ENCODE measurements at regions not wholly inside any gene's neighbourhood (a gene's known extent, or its start where the extent isn't known, plus 50 kb on each side); places are given as distances from the start of the nearest gene placed in this dataset.

DNA sequence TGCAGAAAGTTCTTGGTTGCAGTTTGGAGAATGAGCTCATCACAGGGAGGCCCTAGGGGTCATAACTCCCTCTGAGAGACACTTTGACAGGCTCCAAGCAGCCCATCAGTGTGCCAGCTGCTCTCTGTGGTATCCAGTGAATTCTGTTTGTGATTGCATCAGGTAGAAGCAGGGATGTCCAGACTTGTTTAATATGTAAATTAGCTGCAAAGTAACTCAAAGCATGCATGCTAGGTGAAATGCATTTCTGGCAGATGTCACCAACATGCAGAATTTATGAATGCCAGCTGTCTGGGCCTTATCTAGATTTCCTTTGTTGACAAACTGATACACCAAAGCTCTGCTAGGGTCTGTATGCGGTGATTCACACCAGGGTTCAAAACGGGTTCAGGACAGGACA lies 123.6 kb upstream of the MTNR1B start:
- H3K36me3 Mint-ChIP-seq (ENCODE audit: insufficient read depth in 2 of 2), result no peaks in the 10 kb centered on the region
- no peaks in the 10 kb centered on the region for H3K9me3 Mint-ChIP-seq
- no peak for DNase-seq
- H3K27ac Mint-ChIP-seq, result no peak overlapping the region
- no peak for ATAC-seq (replicated peaks in 1 of 2)
- H3K4me3 Mint-ChIP-seq, result no peak overlapping the region
- H3K4me1 Mint-ChIP-seq (ENCODE audit: low read depth), result no peaks in the 10 kb centered on the region
- no peaks in the 10 kb centered on the region for H3K27me3 Mint-ChIP-seq (ENCODE audit: low read depth)

DNA sequence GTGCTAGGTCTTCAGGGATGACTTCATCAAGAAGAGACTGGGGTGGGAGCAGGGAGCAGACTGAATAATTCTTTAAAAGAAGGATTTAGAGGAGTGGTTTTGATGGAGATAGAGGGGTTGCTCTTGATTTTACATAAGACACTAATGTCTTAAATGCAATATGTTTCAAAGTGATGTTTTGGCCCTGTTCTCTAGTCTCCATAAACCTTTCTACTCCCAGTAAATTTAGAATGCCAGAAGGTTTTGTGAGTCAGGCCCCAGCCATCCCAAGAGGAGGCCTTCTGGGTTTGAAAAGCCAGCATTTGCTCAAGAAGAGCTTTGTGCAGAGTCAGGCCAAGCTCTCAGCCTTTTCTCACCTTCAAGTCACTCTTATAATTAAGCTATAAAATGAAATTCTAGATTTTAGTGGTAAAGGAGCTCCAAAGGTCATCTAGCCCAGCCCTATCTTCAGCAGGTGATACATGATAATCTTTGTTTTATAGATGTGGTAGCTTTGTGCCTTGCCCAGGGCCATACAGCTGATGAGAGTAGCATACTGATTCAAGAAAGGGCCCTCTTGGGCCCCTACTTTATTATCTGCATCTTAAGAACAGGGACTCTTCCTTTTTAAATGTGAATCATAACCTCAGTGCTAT lies 122.8 kb upstream of the MTNR1B start:
- Mint-ChIP-seq H3K4me3 (no peak overlapping the region), H3K27ac (no peak overlapping the region), H3K4me1 (ENCODE audit: low read depth) (no peaks in the 10 kb centered on the region), H3K27me3 (ENCODE audit: low read depth) (no peaks in the 10 kb centered on the region), H3K36me3 (ENCODE audit: insufficient read depth in 2 of 2) (no peaks in the 10 kb centered on the region), H3K9me3 (no peaks in the 10 kb centered on the region)
- no peak for DNase-seq
- ATAC-seq (replicated peaks in 1 of 2), result no peak

DNA sequence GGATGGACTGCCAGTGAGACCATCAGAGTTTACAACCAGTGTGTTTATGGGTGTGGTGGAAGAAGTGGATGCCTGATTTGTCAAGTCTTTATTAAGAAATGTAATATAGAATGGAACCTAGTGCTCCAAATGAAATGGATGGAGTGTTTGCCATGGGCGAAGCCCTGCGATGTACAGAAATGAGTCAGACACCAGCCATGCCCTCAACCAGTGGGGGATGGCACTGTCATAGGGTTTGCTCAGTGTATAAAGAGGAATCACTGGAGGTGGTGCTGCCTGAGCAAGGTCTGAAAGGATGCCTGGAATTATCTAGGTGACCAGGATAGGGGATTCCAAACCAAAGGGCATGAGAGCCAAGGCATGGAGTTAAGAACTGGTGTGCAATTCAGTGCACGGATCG lies 120.9 kb upstream of the MTNR1B start:
- no peak overlapping the region for H3K4me3 Mint-ChIP-seq
- ATAC-seq (replicated peaks in 1 of 2) (no peak), DNase-seq (no peak)
- H3K9me3 Mint-ChIP-seq, result no peaks in the 10 kb centered on the region
- no peaks in the 10 kb centered on the region for H3K36me3 Mint-ChIP-seq (ENCODE audit: insufficient read depth in 2 of 2)
- no peaks in the 10 kb centered on the region for H3K4me1 Mint-ChIP-seq (ENCODE audit: low read depth)
- no peak overlapping the region for H3K27ac Mint-ChIP-seq
- no peaks in the 10 kb centered on the region for H3K27me3 Mint-ChIP-seq (ENCODE audit: low read depth)

DNA sequence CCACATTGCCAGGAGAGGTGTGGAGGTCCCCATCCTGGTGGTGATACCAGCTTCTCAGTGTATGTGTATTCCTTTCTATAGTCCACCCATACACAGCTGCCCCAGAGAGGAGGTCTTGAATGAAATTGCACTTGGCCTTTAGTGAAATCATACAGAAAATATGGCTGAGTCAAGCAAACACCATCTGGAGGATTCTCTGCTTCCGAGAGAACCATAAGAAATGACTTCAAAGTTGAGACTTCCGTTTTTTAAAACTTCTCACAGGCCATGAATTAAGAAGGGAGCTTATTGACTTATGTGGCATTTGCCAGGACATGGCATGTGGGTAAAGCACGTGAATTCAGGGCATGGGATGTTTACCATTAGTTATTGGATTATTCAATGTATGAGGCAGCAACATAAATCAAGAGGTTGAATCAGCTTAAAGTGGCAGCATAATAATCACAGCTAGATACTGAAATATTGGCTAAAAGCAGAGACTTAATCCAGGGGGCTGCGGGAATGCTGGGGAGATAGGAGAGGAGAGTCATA lies 119.1 kb upstream of the MTNR1B start:
- no peaks in the 10 kb centered on the region for H3K9me3 Mint-ChIP-seq
- no peaks in the 10 kb centered on the region for H3K36me3 Mint-ChIP-seq (ENCODE audit: insufficient read depth in 2 of 2)
- no peak for DNase-seq
- no peak for ATAC-seq (replicated peaks in 1 of 2)
- no peaks in the 10 kb centered on the region for H3K27me3 Mint-ChIP-seq (ENCODE audit: low read depth)
- no peaks in the 10 kb centered on the region for H3K4me1 Mint-ChIP-seq (ENCODE audit: low read depth)
- no peak overlapping the region for H3K27ac Mint-ChIP-seq
- H3K4me3 Mint-ChIP-seq, result no peak overlapping the region

DNA sequence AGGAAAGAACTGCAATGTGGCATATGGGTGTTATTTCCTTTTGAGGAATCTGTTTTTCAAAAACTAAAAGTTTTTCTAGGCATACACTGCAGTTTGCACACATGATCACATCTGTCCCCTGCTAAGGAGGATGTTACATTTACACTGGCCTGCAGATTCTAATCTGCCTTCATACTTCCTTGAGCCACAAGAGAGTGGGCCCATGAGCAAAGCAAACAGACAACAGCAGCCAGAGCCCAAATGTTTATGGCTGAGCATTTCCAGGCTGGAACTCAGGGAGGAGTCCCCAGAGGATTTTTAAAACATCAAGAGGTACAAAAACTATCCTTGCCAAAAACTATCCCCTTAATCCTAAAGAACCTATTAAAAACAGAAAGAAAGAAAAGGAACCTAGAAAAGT lies 117.2 kb upstream of the MTNR1B start:
- DNase-seq (no peak), ATAC-seq (replicated peaks in 1 of 2) (no peak)
- Mint-ChIP-seq H3K9me3 (no peaks in the 10 kb centered on the region), H3K4me3 (no peak overlapping the region), H3K36me3 (ENCODE audit: insufficient read depth in 2 of 2) (no peaks in the 10 kb centered on the region), H3K27ac (no peak overlapping the region), H3K27me3 (ENCODE audit: low read depth) (no peaks in the 10 kb centered on the region), H3K4me1 (ENCODE audit: low read depth) (no peaks in the 10 kb centered on the region)

DNA sequence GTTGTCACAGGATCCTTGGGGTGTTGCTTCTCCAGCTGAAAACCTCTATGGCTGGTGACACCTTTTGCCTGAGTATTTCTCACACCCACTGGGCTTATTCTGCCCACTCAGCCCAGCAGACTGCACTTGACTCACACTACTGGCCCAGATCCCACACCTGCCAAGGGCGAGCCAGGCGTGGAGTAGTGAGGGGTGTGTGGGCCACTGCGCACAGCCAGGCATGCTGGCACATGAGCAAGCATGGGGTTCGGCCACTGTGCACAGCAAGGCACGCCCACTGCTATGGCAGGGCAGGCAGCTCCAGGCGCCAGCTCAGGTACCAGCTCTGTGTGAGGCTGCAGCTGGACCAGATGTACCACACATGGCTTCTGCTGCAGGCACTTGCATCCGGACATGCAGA lies 116.5 kb upstream of the MTNR1B start:
- no peaks in the 10 kb centered on the region for H3K4me1 Mint-ChIP-seq (ENCODE audit: low read depth)
- no peak overlapping the region for H3K4me3 Mint-ChIP-seq
- H3K27me3 Mint-ChIP-seq (ENCODE audit: low read depth), result no peaks in the 10 kb centered on the region
- DNase-seq, result no peak
- no peaks in the 10 kb centered on the region for H3K36me3 Mint-ChIP-seq (ENCODE audit: insufficient read depth in 2 of 2)
- H3K27ac Mint-ChIP-seq, result no peak overlapping the region
- ATAC-seq (replicated peaks in 1 of 2), result no peak
- no peaks in the 10 kb centered on the region for H3K9me3 Mint-ChIP-seq

DNA sequence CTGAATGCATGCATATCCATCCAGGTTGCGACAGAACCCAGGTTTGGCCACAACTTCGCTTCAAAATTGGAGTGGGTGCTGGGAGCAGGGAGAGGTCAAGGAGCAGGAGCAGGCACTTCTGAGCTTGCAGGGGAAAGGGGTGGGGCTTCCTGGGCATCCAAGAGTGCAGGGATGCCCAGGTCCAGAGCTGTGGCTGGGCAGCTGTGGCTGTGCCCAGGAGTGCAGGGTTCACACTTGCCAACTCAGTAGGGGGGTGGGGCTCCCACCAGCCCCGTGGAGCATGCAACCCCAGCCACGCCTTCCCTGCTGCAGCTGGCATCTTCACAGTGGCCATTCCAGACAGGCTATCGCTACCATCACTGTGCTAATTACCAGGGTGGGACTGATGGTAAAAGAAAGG lies 115.3 kb upstream of the MTNR1B start:
- ATAC-seq (replicated peaks in 1 of 2) (no peak), DNase-seq (no peak)
- Mint-ChIP-seq H3K27ac (no peak overlapping the region), H3K9me3 (no peaks in the 10 kb centered on the region), H3K36me3 (ENCODE audit: insufficient read depth in 2 of 2) (no peaks in the 10 kb centered on the region), H3K4me1 (ENCODE audit: low read depth) (no peaks in the 10 kb centered on the region), H3K4me3 (no peak overlapping the region), H3K27me3 (ENCODE audit: low read depth) (no peaks in the 10 kb centered on the region)

DNA sequence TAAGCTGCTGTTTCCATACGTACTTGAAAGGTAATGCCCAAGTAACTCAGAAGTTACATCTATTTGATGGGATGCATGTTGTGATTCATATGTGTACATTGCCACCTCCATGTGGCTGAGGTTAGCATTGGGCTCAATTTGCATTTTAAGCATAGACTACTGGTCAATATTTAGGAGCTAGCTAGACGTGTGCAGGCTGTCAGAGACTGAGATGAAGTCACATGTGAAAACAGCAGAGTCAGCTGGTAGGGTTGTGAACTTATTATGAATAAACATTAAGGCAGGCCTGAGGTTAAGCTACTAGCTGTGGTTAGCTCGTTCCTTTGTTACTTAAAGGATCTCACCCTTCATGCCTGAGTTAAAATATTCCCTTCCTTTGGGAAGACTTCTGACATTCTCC lies 114.5 kb upstream of the MTNR1B start:
- H3K27me3 Mint-ChIP-seq (ENCODE audit: low read depth), result no peaks in the 10 kb centered on the region
- no peaks in the 10 kb centered on the region for H3K36me3 Mint-ChIP-seq (ENCODE audit: insufficient read depth in 2 of 2)
- no peaks in the 10 kb centered on the region for H3K4me1 Mint-ChIP-seq (ENCODE audit: low read depth)
- no peak overlapping the region for H3K27ac Mint-ChIP-seq
- no peak overlapping the region for H3K4me3 Mint-ChIP-seq
- no peaks in the 10 kb centered on the region for H3K9me3 Mint-ChIP-seq
- DNase-seq, result no peak
- ATAC-seq (replicated peaks in 1 of 2), result no peak

DNA sequence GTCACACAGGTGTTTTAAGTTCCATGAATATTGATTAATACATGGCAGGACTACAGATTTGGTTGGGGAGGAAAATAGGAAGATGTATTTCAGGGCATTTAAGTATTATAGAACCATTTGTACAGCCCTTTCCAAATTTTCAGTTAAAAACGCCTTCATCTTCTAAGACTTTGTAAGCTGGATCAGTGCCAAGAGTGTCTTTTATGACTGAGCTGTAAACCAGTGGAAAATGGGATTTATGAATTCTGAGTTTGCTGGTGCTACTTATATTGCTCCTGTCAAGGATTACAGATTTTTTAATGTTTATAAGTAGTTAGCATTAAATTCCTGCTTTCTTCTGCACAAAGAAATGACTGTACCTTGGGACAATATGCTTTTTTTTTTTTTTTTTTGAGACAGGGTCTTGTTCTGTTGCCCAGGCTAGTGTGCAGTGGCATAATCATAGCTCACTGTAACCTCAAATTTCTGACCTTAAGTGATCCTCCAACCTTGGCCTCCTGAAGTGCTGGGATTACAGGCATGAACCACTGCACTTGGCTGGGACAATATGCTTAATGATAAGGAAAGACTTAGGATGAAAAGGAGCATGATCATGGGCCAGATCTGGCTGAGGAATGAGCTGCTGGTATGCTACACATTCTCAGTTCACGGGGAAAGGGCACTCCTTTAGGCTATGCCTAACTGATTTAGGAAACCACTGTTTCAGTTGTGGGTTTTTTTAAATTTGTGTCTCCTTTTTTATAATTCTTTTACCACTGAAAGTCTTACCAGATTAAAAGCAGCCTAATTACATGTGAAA lies 113.6 kb upstream of the MTNR1B start:
- Mint-ChIP-seq H3K9me3 (no peaks in the 10 kb centered on the region), H3K27ac (no peak overlapping the region), H3K36me3 (ENCODE audit: insufficient read depth in 2 of 2) (no peaks in the 10 kb centered on the region), H3K27me3 (ENCODE audit: low read depth) (no peaks in the 10 kb centered on the region), H3K4me3 (no peak overlapping the region), H3K4me1 (ENCODE audit: low read depth) (no peaks in the 10 kb centered on the region)
- DNase-seq (no peak), ATAC-seq (replicated peaks in 1 of 2) (no peak)

DNA sequence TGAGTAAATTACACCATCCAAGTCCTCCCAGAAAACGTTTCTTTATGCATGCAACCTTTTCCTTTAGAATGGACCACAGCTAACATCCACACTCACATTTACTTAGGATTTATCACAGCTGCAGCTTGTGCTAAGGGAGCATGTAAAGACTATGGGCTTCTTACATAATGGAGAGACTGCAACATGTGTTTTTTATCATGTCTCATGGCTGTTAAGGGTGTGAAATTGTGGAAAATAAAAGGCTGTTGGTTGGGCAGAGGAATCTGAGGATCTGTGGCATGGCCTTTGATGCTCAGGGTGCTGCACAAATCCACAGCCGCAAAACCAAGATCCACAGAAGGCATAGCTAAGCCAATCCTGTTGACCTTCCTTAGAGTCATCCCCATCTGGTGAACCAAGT lies 112.0 kb upstream of the MTNR1B start:
- ATAC-seq (replicated peaks in 1 of 2), result no peak
- no peak for DNase-seq
- no peaks in the 10 kb centered on the region for H3K4me1 Mint-ChIP-seq (ENCODE audit: low read depth)
- H3K36me3 Mint-ChIP-seq (ENCODE audit: insufficient read depth in 2 of 2), result no peaks in the 10 kb centered on the region
- H3K9me3 Mint-ChIP-seq, result no peaks in the 10 kb centered on the region
- no peak overlapping the region for H3K4me3 Mint-ChIP-seq
- H3K27ac Mint-ChIP-seq, result no peak overlapping the region
- no peaks in the 10 kb centered on the region for H3K27me3 Mint-ChIP-seq (ENCODE audit: low read depth)

DNA sequence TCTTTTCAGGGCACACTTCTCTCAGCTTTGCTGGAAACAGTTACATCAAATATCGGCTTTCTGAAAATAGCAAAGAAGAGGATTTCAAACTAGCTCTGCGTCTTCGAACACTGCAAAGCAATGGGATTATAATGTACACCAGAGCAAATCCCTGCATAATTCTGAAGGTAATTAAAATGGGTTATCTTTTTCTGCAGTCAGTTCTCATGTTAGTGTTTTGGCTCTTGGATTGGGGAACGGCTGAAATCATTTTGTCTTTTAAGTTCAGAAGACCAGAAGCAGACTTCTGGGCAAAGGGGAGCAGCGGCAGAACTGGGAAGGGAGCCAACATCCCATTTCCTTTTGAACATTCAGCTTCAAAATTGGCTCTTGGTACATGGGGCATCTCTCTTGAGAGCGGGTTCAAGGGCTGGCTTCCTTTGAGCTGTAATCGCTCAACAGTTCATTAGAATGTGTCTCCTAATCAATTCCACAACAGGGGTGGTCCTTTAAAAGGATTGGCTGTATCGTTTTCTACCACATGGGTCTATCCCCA lies 110.2 kb upstream of the MTNR1B start:
- H3K36me3 Mint-ChIP-seq (ENCODE audit: insufficient read depth in 2 of 2), result no peaks in the 10 kb centered on the region
- no peaks in the 10 kb centered on the region for H3K27me3 Mint-ChIP-seq (ENCODE audit: low read depth)
- no peaks in the 10 kb centered on the region for H3K9me3 Mint-ChIP-seq
- H3K4me1 Mint-ChIP-seq (ENCODE audit: low read depth), result no peaks in the 10 kb centered on the region
- ATAC-seq (replicated peaks in 1 of 2) (no peak), DNase-seq (no peak)
- no peak overlapping the region for H3K4me3 Mint-ChIP-seq
- H3K27ac Mint-ChIP-seq, result no peak overlapping the region

DNA sequence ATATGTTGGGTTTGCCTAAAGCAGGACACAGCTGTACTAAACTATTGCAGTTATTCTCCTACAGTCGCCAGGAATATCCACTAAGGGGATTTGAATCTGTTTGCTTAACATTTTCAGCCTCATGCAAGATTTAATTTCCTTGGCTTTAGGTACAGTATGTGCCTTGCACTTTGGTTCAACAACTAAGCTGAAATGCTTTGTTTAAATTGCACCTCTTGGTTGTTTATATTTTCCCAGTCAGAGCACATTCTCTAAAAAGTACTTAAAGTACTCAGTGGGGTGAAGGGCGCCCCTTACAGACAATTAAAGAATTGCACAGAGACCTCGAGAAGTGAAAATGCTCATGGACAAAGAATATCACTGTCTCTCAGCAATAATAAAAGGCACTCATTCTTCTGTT lies 107.8 kb upstream of the MTNR1B start:
- no peaks in the 10 kb centered on the region for H3K36me3 Mint-ChIP-seq (ENCODE audit: insufficient read depth in 2 of 2)
- H3K27ac Mint-ChIP-seq, result no peak overlapping the region
- H3K9me3 Mint-ChIP-seq, result no peaks in the 10 kb centered on the region
- H3K27me3 Mint-ChIP-seq (ENCODE audit: low read depth), result no peaks in the 10 kb centered on the region
- DNase-seq (no peak), ATAC-seq (replicated peaks in 1 of 2) (no peak)
- no peak overlapping the region for H3K4me3 Mint-ChIP-seq
- H3K4me1 Mint-ChIP-seq (ENCODE audit: low read depth), result no peaks in the 10 kb centered on the region

DNA sequence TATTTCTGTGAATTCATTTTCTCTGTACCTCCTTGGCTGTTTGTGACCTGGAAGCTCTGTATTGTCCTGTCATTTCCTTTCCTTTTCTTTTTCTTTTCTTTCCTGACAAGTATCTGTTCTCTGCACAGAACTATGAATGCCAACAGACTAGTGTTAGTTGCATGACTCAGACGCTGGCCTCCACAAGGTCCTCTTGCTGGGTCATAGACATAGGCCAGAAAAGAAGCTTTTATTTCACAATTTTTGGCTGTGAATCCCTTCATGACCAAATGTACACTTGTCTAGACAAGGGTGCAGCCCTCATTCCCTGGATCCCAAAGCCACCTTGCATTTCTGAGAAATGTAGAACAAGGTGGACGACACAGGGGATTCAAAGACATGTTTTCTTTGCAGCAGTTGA lies 104.1 kb upstream of the MTNR1B start:
- H3K9me3 Mint-ChIP-seq, result no peaks in the 10 kb centered on the region
- no peaks in the 10 kb centered on the region for H3K27me3 Mint-ChIP-seq (ENCODE audit: low read depth)
- ATAC-seq (replicated peaks in 1 of 2) (no peak), DNase-seq (no peak)
- H3K4me1 Mint-ChIP-seq (ENCODE audit: low read depth), result no peaks in the 10 kb centered on the region
- no peak overlapping the region for H3K27ac Mint-ChIP-seq
- no peak overlapping the region for H3K4me3 Mint-ChIP-seq
- H3K36me3 Mint-ChIP-seq (ENCODE audit: insufficient read depth in 2 of 2), result no peaks in the 10 kb centered on the region

Measured in activated T-cell treated with anti-CD3 and anti-CD28 coated beads, Interleukin-2, amount 50 U/mL, for 72 hours (primary cell).